ENCODE measurements at regions not wholly inside any gene's neighbourhood (a gene's known extent, or its start where the extent isn't known, plus 50 kb on each side); places are given as distances from the start of the nearest gene placed in this dataset.

- TF ChIP-seq CTCF (IDR thresholded peaks at IDR 0.05) (no peak), ELF4 (CRISPR knock-in tag; IDR thresholded peaks at IDR 0.05; ENCODE audit: low read depth) (no peak), E2F1 (CRISPR knock-in tag; IDR thresholded peaks at IDR 0.05) (no peak), AFF4 (CRISPR knock-in tag; IDR thresholded peaks at IDR 0.05; ENCODE audit: borderline replicate concordance) (no peak), E2F5 (CRISPR knock-in tag; IDR thresholded peaks at IDR 0.05) (no peak)
These were observed 990.7 kb downstream of the CCSER2 start for GRCh38 chr10:85318809-85319807.

Measured in WTC11 (cell line).